Heart left ventricle (tissue), 13 donors: ENCODE measurements at regions not wholly inside any gene's neighbourhood (a gene's known extent, or its start where the extent isn't known, plus 50 kb on each side); places are given as distances from the start of the nearest gene placed in this dataset.

Experiments used
- CTCF ChIP-seq, 12 donors: fragments of 200-600 bp; sonication (generic) in 4 of 12; IDR thresholded peaks; one replicate each; pipeline versions ENCODE4 v1.5.0 to v1.8.0; 2018 to 2022; ENCODE audit warnings: antibody characterized with exemption in 12 of 12, mild to moderate bottlenecking in 5 of 12
- POLR2A ChIP-seq, 2 donors: fragments of 450-650 bp; IDR thresholded peaks; one replicate each; pipeline ENCODE4 v1.6.1; 2017; ENCODE audit warnings: antibody characterized with exemption in 2 of 2, mild to moderate bottlenecking in 2 of 2, moderate library complexity in 2 of 2
- donor health status: ischemic (EF 13 %, LVEDD 7.1; RV severe dilation, severe dysfunction).
- donor health status: DM: no; HTN: yes; CAD: no.
- donor health status: DM: no; HTN: no; CAD: no.
- donor health status: ischemic (EF 25% LVEDD 6.9; RV normal size, moderate dysfunction).
- donor health status: ischemic (EF 25% LVEDD 5.7; RV mildly dilated, moderate dysfunction).
- donor health status: ischemic (EF 35%, LVEDD 5.7; RV mildly dilated, moderate dysfunction).
- donor health status: nonischemic (EF 11% LVEDD 7.7; RV severe dilation, severe dysfunction).
- donor health status: DM: yes; HTN: yes; CAD: no.
- donor health status: PGD.
- donor health status: ischemic (EF 29% LVEDD 5.4; RV normal size, mild dysfunction).
- donor health status: nonischemic (EF 23%, LVEDD 6.1; RV moderate dilation, normal function).

- no peak for TF ChIP-seq CTCF (IDR thresholded peaks at IDR 0.05)
- TF ChIP-seq POLR2A (IDR thresholded peaks at IDR 0.05), result no peak
Measured at GRCh38 chr17:53249036-53249435, 573.7 kb upstream of the KIF2B start.
